ENCODE measurements at regions not wholly inside any gene's neighbourhood (a gene's known extent, or its start where the extent isn't known, plus 50 kb on each side); places are given as distances from the start of the nearest gene placed in this dataset.

DNA sequence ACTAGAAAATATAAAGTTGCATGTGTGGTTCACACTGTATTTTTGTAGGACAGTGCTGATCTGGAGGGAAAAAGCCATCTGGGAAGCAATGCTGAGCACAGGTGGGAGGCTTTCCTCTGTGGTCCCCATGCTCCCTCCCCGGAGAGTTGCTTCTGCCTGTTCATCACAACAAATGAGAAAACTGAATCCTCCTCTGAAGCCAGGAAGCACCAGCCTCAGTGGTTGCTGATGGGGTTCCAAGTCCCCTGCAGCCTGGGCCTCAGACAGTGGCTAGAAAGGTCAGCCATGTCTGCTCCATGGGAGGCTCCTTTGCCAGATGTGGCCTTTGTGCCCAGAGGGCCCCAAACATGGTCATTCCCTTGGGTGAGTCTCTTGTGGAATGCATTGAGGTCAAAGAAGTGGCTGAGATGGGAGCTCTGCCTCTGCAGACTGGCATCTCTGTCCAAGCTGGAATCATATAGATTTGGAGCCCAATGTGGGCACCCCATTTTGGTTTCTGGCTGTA, 77.6 kb downstream of the C5orf15 start:
- TF ChIP-seq, protein P1, sequence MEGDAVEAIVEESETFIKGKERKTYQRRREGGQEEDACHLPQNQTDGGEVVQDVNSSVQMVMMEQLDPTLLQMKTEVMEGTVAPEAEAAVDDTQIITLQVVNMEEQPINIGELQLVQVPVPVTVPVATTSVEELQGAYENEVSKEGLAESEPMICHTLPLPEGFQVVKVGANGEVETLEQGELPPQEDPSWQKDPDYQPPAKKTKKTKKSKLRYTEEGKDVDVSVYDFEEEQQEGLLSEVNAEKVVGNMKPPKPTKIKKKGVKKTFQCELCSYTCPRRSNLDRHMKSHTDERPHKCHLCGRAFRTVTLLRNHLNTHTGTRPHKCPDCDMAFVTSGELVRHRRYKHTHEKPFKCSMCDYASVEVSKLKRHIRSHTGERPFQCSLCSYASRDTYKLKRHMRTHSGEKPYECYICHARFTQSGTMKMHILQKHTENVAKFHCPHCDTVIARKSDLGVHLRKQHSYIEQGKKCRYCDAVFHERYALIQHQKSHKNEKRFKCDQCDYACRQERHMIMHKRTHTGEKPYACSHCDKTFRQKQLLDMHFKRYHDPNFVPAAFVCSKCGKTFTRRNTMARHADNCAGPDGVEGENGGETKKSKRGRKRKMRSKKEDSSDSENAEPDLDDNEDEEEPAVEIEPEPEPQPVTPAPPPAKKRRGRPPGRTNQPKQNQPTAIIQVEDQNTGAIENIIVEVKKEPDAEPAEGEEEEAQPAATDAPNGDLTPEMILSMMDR (IDR thresholded peaks at IDR 0.05), result no peak
- no peak for TF ChIP-seq POLR2A (IDR thresholded peaks at IDR 0.05)

All from thyroid gland (tissue), 4 donors.